GM12878 (cell line): ENCODE measurements at regions not wholly inside any gene's neighbourhood (a gene's known extent, or its start where the extent isn't known, plus 50 kb on each side); places are given as distances from the start of the nearest gene placed in this dataset.

Source experiments
- EZH2 ChIP-seq: IDR thresholded peaks from 2 replicates; pipeline ENCODE4 v1.6.1; 2012; ENCODE audit warnings: low read depth, mild to moderate bottlenecking, control low read depth, inconsistent platforms, low read length, borderline replicate concordance; ENCODE audit not compliant: control insufficient read depth
- POLR2AphosphoS5 ChIP-seq: IDR thresholded peaks from 2 replicates; pipeline ENCODE4 v1.6.1; 2011; ENCODE audit warnings: mild to moderate bottlenecking, low read length, inconsistent platforms
- RBBP5 ChIP-seq: fragments of 200-600 bp; sonication (generic); conservative IDR thresholded peaks from 2 replicates; pipeline ENCODE4 v1.6.1; 2016

DNA sequence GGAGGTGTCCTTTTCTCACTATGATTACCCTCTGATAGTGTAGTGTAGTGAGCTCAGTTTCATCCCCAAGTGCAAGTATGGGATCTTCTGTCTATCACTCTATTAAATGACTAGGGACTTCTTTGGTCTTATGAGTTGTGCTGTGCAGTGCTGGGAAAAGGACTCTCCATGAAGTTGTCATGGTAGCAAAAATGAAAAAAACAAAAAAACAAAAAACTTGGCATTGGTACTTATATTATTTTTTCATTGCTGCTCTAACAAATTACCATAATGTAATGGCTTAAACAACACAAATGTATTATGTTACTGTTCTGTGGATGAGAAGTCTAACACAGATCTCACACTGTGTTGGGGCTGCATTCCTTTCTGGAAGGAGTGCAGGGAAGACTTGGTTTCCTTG lies 393.1 kb upstream of the NOVA1 start:
- TF ChIP-seq POLR2AphosphoS5 = no peak
- TF ChIP-seq EZH2 = no peak
- TF ChIP-seq RBBP5 = no peak
